Limb (tissue), 2 donors: ENCODE measurements at regions not wholly inside any gene's neighbourhood (a gene's known extent, or its start where the extent isn't known, plus 50 kb on each side); places are given as distances from the start of the nearest gene placed in this dataset.
"Not testable (repeated sequence)": the region's sequence is repeated elsewhere in the genome, so short reads cannot be mapped to it uniquely, and the experiment has no call there.

Experiments
- DNase-seq, 2 donors: peaks; one replicate each; pipeline ENCODE4 v3.0.0-alpha.2; 2016; ENCODE audit errors: extremely low spot score in 2 of 2

- DNase-seq = not testable (repeated sequence)
These were observed 171.9 kb upstream of the DCC start for GRCh38 chr18:52168131-52168530.

GRCh38 chr18:52174220-52174619 lies 165.8 kb upstream of the DCC start:
- DNase-seq = no peak

- DNase-seq = no peak
These were observed 164.6 kb upstream of the DCC start for GRCh38 chr18:52175406-52175805.

- DNase-seq = no peak
These were observed 156.9 kb upstream of the DCC start for GRCh38 chr18:52183107-52183506.

GRCh38 chr18:52190195-52190594 lies 149.8 kb upstream of the DCC start:
- DNase-seq = no peak

- DNase-seq = no peak
These were observed 149.4 kb upstream of the DCC start for GRCh38 chr18:52190631-52191030.

GRCh38 chr18:52200406-52200805 lies 139.6 kb upstream of the DCC start:
- no peak for DNase-seq

- DNase-seq = no peak
These were observed 138.9 kb upstream of the DCC start for GRCh38 chr18:52200921-52201663.

- DNase-seq = no peak
These were observed 131.4 kb upstream of the DCC start for GRCh38 chr18:52208646-52209045.

GRCh38 chr18:52216109-52216508 lies 123.9 kb upstream of the DCC start:
- DNase-seq = no peak

GRCh38 chr18:52216666-52217065 lies 123.3 kb upstream of the DCC start:
- no peak for DNase-seq

GRCh38 chr18:52219102-52219501 lies 120.9 kb upstream of the DCC start:
- no peak for DNase-seq

GRCh38 chr18:52220062-52220591 lies 119.9 kb upstream of the DCC start:
- DNase-seq = no peak

- DNase-seq = no peak
These were observed 117.8 kb upstream of the DCC start for GRCh38 chr18:52222211-52222610.

- DNase-seq = no peak
These were observed 112.5 kb upstream of the DCC start for GRCh38 chr18:52227536-52227935.

- DNase-seq = no peak
These were observed 111.8 kb upstream of the DCC start for GRCh38 chr18:52228166-52228565.

GRCh38 chr18:52236131-52236530 lies 103.9 kb upstream of the DCC start:
- DNase-seq = no peak

GRCh38 chr18:52237551-52237950 lies 102.4 kb upstream of the DCC start:
- DNase-seq = no peak

GRCh38 chr18:52242711-52243110 lies 97.3 kb upstream of the DCC start:
- no peak for DNase-seq

- no peak for DNase-seq
These were observed 95.3 kb upstream of the DCC start for GRCh38 chr18:52244658-52245057.

- no peak for DNase-seq
These were observed 85.6 kb upstream of the DCC start for GRCh38 chr18:52254367-52254766.

- DNase-seq = not testable (repeated sequence)
These were observed 82.6 kb upstream of the DCC start for GRCh38 chr18:52257417-52257816.

GRCh38 chr18:52275817-52276216 lies 64.2 kb upstream of the DCC start:
- DNase-seq = no peak

GRCh38 chr18:52277785-52278184 lies 62.2 kb upstream of the DCC start:
- no peak for DNase-seq
